ENCODE measurements at regions not wholly inside any gene's neighbourhood (a gene's known extent, or its start where the extent isn't known, plus 50 kb on each side); places are given as distances from the start of the nearest gene placed in this dataset.

- ATAC-seq (no peak), DNase-seq (peak in 1 of 2 donors; percentile 9)
- peaks cover 0 to 2% of the 10 kb centered on the region in 2 donors for H3K9me3 Mint-ChIP-seq
- no peaks in the 10 kb centered on the region for H3K9me3 ChIP-seq (ENCODE audit: control insufficient read depth, insufficient read depth, low read length)
- H3K4me1 ChIP-seq (ENCODE audit: control insufficient read depth, insufficient read depth, low read length), result no peaks in the 10 kb centered on the region
- no peak overlapping the region for H3K27ac Mint-ChIP-seq
- no peak overlapping the region for H3K4me3 ChIP-seq (ENCODE audit: low read length)
- H3K27me3 Mint-ChIP-seq (ENCODE audit: low read depth in 2 of 2), result no peaks in the 10 kb centered on the region
- no peaks in the 10 kb centered on the region for H3K4me1 Mint-ChIP-seq
- no peaks in the 10 kb centered on the region for H3K36me3 Mint-ChIP-seq
- intact Hi-C loops (cut with micrococcal nuclease), result no loop called here
- no peaks in the 10 kb centered on the region for H3K36me3 ChIP-seq (ENCODE audit: control insufficient read depth, insufficient read depth, low read length)
- H3K4me3 Mint-ChIP-seq, result no peak overlapping the region
- no peak overlapping the region for H3K27ac ChIP-seq (ENCODE audit: low read length)
- 25% methylated on average over 5 of the region's 7 CpGs for WGBS (ENCODE audit: insufficient coverage)
- TF ChIP-seq, protein P1, sequence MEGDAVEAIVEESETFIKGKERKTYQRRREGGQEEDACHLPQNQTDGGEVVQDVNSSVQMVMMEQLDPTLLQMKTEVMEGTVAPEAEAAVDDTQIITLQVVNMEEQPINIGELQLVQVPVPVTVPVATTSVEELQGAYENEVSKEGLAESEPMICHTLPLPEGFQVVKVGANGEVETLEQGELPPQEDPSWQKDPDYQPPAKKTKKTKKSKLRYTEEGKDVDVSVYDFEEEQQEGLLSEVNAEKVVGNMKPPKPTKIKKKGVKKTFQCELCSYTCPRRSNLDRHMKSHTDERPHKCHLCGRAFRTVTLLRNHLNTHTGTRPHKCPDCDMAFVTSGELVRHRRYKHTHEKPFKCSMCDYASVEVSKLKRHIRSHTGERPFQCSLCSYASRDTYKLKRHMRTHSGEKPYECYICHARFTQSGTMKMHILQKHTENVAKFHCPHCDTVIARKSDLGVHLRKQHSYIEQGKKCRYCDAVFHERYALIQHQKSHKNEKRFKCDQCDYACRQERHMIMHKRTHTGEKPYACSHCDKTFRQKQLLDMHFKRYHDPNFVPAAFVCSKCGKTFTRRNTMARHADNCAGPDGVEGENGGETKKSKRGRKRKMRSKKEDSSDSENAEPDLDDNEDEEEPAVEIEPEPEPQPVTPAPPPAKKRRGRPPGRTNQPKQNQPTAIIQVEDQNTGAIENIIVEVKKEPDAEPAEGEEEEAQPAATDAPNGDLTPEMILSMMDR (IDR thresholded peaks at IDR 0.05), result no peak
- H3K27me3 ChIP-seq (ENCODE audit: control insufficient read depth, insufficient read depth, low read length), result no peaks in the 10 kb centered on the region
Measured at GRCh38 chrX:96372313-96373046, 312.2 kb upstream of the DIAPH2 start.

- Mint-ChIP-seq H3K4me1 (no peaks in the 10 kb centered on the region), H3K4me3 (no peak overlapping the region), H3K27me3 (ENCODE audit: low read depth in 2 of 2) (no peaks in the 10 kb centered on the region), H3K27ac (no peak overlapping the region), H3K36me3 (no peaks in the 10 kb centered on the region), H3K9me3 (peaks cover 0 to 2% of the 10 kb centered on the region in 2 donors)
- no CpG with 5 or more reads among the region's 4 CpGs for WGBS (ENCODE audit: insufficient coverage)
- TF ChIP-seq, protein P1 (IDR thresholded peaks at IDR 0.05), result no peak
- Histone ChIP-seq H3K36me3 (ENCODE audit: control insufficient read depth, insufficient read depth, low read length) (no peaks in the 10 kb centered on the region), H3K9me3 (ENCODE audit: control insufficient read depth, insufficient read depth, low read length) (no peaks in the 10 kb centered on the region), H3K4me3 (ENCODE audit: low read length) (no peak overlapping the region), H3K27ac (ENCODE audit: low read length) (no peak overlapping the region), H3K4me1 (ENCODE audit: control insufficient read depth, insufficient read depth, low read length) (no peaks in the 10 kb centered on the region), H3K27me3 (ENCODE audit: control insufficient read depth, insufficient read depth, low read length) (no peaks in the 10 kb centered on the region)
- intact Hi-C loops (cut with micrococcal nuclease), result no loop called here
- DNase-seq (no peak), ATAC-seq (no peak)
Measured at GRCh38 chrX:96373047-96373355, 311.6 kb upstream of the DIAPH2 start.

DNA sequence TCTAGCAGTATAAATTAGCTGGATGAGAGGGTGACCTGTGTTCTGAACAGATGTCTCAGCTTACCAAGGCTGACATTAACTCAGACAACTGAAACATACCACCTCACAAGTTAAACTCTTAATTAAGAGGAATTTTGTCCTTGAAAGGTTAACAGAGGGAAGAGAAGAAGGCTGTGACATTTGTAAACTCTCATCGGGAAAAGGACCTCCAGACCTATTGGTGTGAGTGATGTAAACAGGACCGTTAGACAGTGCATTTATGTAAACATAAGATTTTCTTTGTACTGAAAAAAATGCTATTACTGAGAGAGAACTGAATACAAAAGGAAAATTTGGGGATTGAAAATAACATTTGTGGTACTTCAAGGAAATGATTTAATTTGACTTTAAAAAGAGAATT is 308.4 kb upstream of the DIAPH2 start:
- TF ChIP-seq, protein P1 (IDR thresholded peaks at IDR 0.05), result no peak
- Histone ChIP-seq H3K27me3 (ENCODE audit: control insufficient read depth, insufficient read depth, low read length) (no peaks in the 10 kb centered on the region), H3K36me3 (ENCODE audit: control insufficient read depth, insufficient read depth, low read length) (no peaks in the 10 kb centered on the region), H3K4me1 (ENCODE audit: control insufficient read depth, insufficient read depth, low read length) (no peaks in the 10 kb centered on the region), H3K4me3 (ENCODE audit: low read length) (no peak overlapping the region), H3K27ac (ENCODE audit: low read length) (no peak overlapping the region), H3K9me3 (ENCODE audit: control insufficient read depth, insufficient read depth, low read length) (no peaks in the 10 kb centered on the region)
- no peak overlapping the region for H3K4me3 Mint-ChIP-seq
- H3K36me3 Mint-ChIP-seq, result no peaks in the 10 kb centered on the region
- no peak for DNase-seq
- H3K27me3 Mint-ChIP-seq (ENCODE audit: low read depth in 2 of 2), result no peaks in the 10 kb centered on the region
- WGBS (ENCODE audit: insufficient coverage), result 89% methylated on average over 2 of the region's 2 CpGs
- intact Hi-C loops (cut with micrococcal nuclease), result no loop called here
- no peaks in the 10 kb centered on the region for H3K9me3 Mint-ChIP-seq
- H3K4me1 Mint-ChIP-seq, result no peaks in the 10 kb centered on the region
- no peak for ATAC-seq
- no peak overlapping the region for H3K27ac Mint-ChIP-seq

- Mint-ChIP-seq H3K27ac (no peak overlapping the region), H3K27me3 (ENCODE audit: low read depth in 2 of 2) (no peaks in the 10 kb centered on the region), H3K36me3 (no peaks in the 10 kb centered on the region), H3K4me1 (no peaks in the 10 kb centered on the region), H3K4me3 (no peak overlapping the region), H3K9me3 (no peaks in the 10 kb centered on the region)
- Histone ChIP-seq H3K4me3 (ENCODE audit: low read length) (no peak overlapping the region), H3K9me3 (ENCODE audit: control insufficient read depth, insufficient read depth, low read length) (no peaks in the 10 kb centered on the region), H3K4me1 (ENCODE audit: control insufficient read depth, insufficient read depth, low read length) (no peaks in the 10 kb centered on the region), H3K36me3 (ENCODE audit: control insufficient read depth, insufficient read depth, low read length) (no peaks in the 10 kb centered on the region), H3K27ac (ENCODE audit: low read length) (no peak overlapping the region), H3K27me3 (ENCODE audit: control insufficient read depth, insufficient read depth, low read length) (no peaks in the 10 kb centered on the region)
- DNase-seq (no peak), ATAC-seq (no peak)
- TF ChIP-seq, protein P1 (IDR thresholded peaks at IDR 0.05), result no peak
- WGBS (ENCODE audit: insufficient coverage), result no CpG with 5 or more reads among the region's 1 CpG
- intact Hi-C loops (cut with micrococcal nuclease), result no loop called here
Measured at GRCh38 chrX:96379951-96380350, 304.7 kb upstream of the DIAPH2 start.
